Cardiac fibroblast (primary cell): ENCODE measurements at regions not wholly inside any gene's neighbourhood (a gene's known extent, or its start where the extent isn't known, plus 50 kb on each side); places are given as distances from the start of the nearest gene placed in this dataset.

Source experiments
- DNase-seq, 2 donors: peaks; one replicate each; pipeline versions ENCODE4 v3.0.0 to v3.0.0-alpha.2; 2010; ENCODE audit warnings: low read depth in 2 of 2
- H3K4me3 ChIP-seq, 2 donors: replicated peaks in 1 of 2; 1 replicate in 1 of 2; 2 replicates in 1 of 2; pipeline ENCODE4 v1.5.1; 2011; ENCODE audit warnings: low read depth in 2 of 2, low read length in 2 of 2, mild to moderate bottlenecking in 2 of 2, moderate library complexity in 1 of 2
- TF ChIP-seq, protein P1 (sequence below): IDR thresholded peaks from one replicate; pipeline ENCODE4 v1.5.1; 2011; ENCODE audit warnings: low read depth, mild to moderate bottlenecking, low read length, inconsistent platforms

DNA sequence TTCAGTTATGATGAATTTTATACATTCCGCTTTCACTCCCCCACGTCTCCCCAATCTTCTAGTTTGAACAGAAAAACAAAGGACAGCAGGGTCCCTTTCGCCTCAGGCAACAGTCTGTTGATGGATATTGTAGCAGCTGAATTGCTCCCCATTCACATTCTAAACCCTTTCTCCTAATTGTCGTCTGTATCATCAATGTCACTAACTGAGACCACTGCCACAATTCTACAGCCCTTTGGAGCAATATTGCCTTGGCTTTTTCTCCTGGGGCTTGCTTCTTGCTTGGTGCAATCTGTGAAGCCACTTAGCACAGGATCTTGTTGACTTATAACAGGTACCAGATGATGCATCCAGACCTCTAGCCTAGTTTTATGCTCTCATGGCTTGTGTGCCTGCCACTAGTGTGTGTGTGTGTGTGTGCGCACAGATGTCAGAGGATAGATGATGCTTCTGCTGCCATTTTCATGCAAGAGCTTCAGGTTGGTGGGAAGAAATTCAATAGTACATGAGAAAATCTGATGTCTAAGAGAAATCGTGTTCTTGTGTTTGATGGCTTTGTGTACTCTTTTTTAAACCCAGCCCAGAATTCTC, 195.2 kb upstream of the ISL1 start:
- no peak overlapping the region for H3K4me3 ChIP-seq
- no peak for DNase-seq
- TF ChIP-seq, protein P1, sequence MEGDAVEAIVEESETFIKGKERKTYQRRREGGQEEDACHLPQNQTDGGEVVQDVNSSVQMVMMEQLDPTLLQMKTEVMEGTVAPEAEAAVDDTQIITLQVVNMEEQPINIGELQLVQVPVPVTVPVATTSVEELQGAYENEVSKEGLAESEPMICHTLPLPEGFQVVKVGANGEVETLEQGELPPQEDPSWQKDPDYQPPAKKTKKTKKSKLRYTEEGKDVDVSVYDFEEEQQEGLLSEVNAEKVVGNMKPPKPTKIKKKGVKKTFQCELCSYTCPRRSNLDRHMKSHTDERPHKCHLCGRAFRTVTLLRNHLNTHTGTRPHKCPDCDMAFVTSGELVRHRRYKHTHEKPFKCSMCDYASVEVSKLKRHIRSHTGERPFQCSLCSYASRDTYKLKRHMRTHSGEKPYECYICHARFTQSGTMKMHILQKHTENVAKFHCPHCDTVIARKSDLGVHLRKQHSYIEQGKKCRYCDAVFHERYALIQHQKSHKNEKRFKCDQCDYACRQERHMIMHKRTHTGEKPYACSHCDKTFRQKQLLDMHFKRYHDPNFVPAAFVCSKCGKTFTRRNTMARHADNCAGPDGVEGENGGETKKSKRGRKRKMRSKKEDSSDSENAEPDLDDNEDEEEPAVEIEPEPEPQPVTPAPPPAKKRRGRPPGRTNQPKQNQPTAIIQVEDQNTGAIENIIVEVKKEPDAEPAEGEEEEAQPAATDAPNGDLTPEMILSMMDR: no peak

- H3K4me3 ChIP-seq: no peak overlapping the region
- DNase-seq: no peak
- TF ChIP-seq, protein P1: no peak
Observed at GRCh38 chr5:51194671-51195070, 188.6 kb upstream of the ISL1 start.

DNA sequence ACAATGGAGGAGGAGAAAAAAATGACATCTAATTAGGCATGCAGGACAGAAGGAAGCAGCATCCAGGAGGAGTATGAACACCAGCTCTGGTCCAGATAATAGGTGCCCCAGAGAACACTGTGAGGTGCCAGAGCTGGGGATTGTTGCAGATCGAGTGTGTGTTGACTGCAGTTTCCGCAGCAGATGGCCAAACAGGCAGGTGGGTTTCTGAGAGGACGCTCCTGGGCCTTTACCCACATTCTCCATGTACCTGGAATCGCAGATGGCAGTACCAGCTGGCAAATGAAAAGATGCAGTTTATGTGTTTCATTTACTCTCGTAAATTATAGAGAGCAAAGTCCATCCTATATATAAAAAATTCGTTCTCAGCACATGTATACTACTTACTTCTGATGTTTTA, 182.2 kb upstream of the ISL1 start:
- TF ChIP-seq, protein P1: no peak
- no peak for DNase-seq
- H3K4me3 ChIP-seq: no peak overlapping the region

GRCh38 chr5:51201708-51202107, 181.5 kb upstream of the ISL1 start:
- no peak for DNase-seq
- TF ChIP-seq, protein P1: no peak
- H3K4me3 ChIP-seq: no peak overlapping the region

- no peak overlapping the region for H3K4me3 ChIP-seq
- TF ChIP-seq, protein P1: no peak
- no peak for DNase-seq
Observed at GRCh38 chr5:51202161-51202560, 181.1 kb upstream of the ISL1 start.

DNA sequence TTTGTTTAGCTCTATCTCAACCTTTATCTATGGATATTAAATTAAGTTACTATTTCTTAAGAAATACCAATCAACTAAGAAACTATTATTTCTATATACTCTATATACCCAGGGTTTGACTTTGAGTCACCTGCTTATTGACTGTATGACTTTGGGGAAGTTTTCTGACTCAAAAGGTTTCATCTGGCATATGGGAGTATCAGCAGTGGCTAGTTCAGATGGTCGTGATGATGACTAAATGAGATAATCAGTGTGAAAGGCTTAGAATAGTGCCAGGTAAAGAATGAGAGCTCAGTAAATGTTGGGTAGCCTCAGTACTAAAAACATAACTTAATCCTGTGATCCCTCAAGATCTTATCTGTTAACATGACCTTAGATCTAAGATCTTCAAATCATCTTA, 179.7 kb upstream of the ISL1 start:
- TF ChIP-seq, protein P1: no peak
- no peak overlapping the region for H3K4me3 ChIP-seq
- DNase-seq: no peak

- TF ChIP-seq, protein P1: no peak
Observed at GRCh38 chr5:51208296-51208695, 175.0 kb upstream of the ISL1 start.

More at GRCh38 chr5:51208296-51208695, 175.0 kb upstream of the ISL1 start:
- no peak overlapping the region for H3K4me3 ChIP-seq
- no peak for DNase-seq
